SKM-1 treated with dmso at 0.1 percent for 144 hours (cell line): ENCODE measurements at regions not wholly inside any gene's neighbourhood (a gene's known extent, or its start where the extent isn't known, plus 50 kb on each side); places are given as distances from the start of the nearest gene placed in this dataset.
"Not testable (repeated sequence)": the region's sequence is repeated elsewhere in the genome, so short reads cannot be mapped to it uniquely, and the experiment has no call there.

Source experiments
- DNase-seq: peaks from one replicate; lab custom pipeline; 2025; ENCODE audit not compliant: unreplicated experiment; lab: John Stamatoyannopoulos, UW

- DNase-seq, result not testable (repeated sequence)
Measured at GRCh38 chr16:88145824-88146405, 194.7 kb downstream of the BANP start.

GRCh38 chr16:88148078-88148477 lies 196.8 kb downstream of the BANP start:
- DNase-seq, result not testable (repeated sequence)

- DNase-seq, result not testable (repeated sequence)
Measured at GRCh38 chr16:88148682-88149081, 197.4 kb downstream of the BANP start.

GRCh38 chr16:88149158-88149603 lies 197.9 kb downstream of the BANP start:
- not testable (repeated sequence) for DNase-seq

- DNase-seq, result not testable (repeated sequence)
Measured at GRCh38 chr16:88149663-88150062, 198.4 kb downstream of the BANP start.

- DNase-seq, result not testable (repeated sequence)
Measured at GRCh38 chr16:88150456-88151128, 199.4 kb downstream of the BANP start.

- not testable (repeated sequence) for DNase-seq
Measured at GRCh38 chr16:88151129-88151499, 199.9 kb downstream of the BANP start.

GRCh38 chr16:88151859-88152843 lies 200.9 kb downstream of the BANP start:
- not testable (repeated sequence) for DNase-seq

- DNase-seq, result not testable (repeated sequence)
Measured at GRCh38 chr16:88152879-88153278, 201.6 kb downstream of the BANP start.

GRCh38 chr16:88153516-88153915 lies 202.3 kb downstream of the BANP start:
- not testable (repeated sequence) for DNase-seq

- DNase-seq, result not testable (repeated sequence)
Measured at GRCh38 chr16:88154886-88155285, 203.7 kb downstream of the BANP start.

GRCh38 chr16:88155681-88156080 lies 204.4 kb downstream of the BANP start:
- not testable (repeated sequence) for DNase-seq

- not testable (repeated sequence) for DNase-seq
Measured at GRCh38 chr16:88156640-88157283, 205.5 kb downstream of the BANP start.

- not testable (repeated sequence) for DNase-seq
Measured at GRCh38 chr16:88157686-88158085, 206.5 kb downstream of the BANP start.

GRCh38 chr16:88158256-88159045 lies 207.2 kb downstream of the BANP start:
- not testable (repeated sequence) for DNase-seq

GRCh38 chr16:88159046-88159896 lies 208.0 kb downstream of the BANP start:
- DNase-seq, result not testable (repeated sequence)

- DNase-seq, result not testable (repeated sequence)
Measured at GRCh38 chr16:88159897-88160335, 208.7 kb downstream of the BANP start.

- DNase-seq, result not testable (repeated sequence)
Measured at GRCh38 chr16:88161191-88161590, 210.0 kb downstream of the BANP start.
